HL-60/S4 (cell line): ENCODE measurements at regions not wholly inside any gene's neighbourhood (a gene's known extent, or its start where the extent isn't known, plus 50 kb on each side); places are given as distances from the start of the nearest gene placed in this dataset.
"Not testable (repeated sequence)": the region's sequence is repeated elsewhere in the genome, so short reads cannot be mapped to it uniquely, and the experiment has no call there.

Experiments
- in situ Hi-C: fragments of 300-500 bp; cut with MboI; formaldehyde crosslinking; loops from 2 replicates; pipeline ENCODE4 v1.14.3; 2022; ENCODE audit warnings: low sequenced_read_pairs

- in situ Hi-C loops: no loop called here
Measured at GRCh38 chr13:80083853-80084676, 256.9 kb downstream of the SPRY2 start.

GRCh38 chr13:80083081-80083852 is 257.7 kb downstream of the SPRY2 start:
- in situ Hi-C loops: no loop called here

GRCh38 chr13:80082396-80083080 is 258.4 kb downstream of the SPRY2 start:
- in situ Hi-C loops: no loop called here

- in situ Hi-C loops: no loop called here
Measured at GRCh38 chr13:80074811-80075210, 266.1 kb downstream of the SPRY2 start.

GRCh38 chr13:80074143-80074752 is 266.7 kb downstream of the SPRY2 start:
- in situ Hi-C loops: no loop called here

- in situ Hi-C loops: no loop called here
Measured at GRCh38 chr13:80072231-80072630, 268.7 kb downstream of the SPRY2 start.

- in situ Hi-C loops: no loop called here
Measured at GRCh38 chr13:80070024-80070703, 270.8 kb downstream of the SPRY2 start.

- in situ Hi-C loops: no loop called here
Measured at GRCh38 chr13:80069374-80069773, 271.6 kb downstream of the SPRY2 start.

GRCh38 chr13:80065996-80066395 is 274.9 kb downstream of the SPRY2 start:
- in situ Hi-C loops: no loop called here

GRCh38 chr13:80062416-80062815 is 278.5 kb downstream of the SPRY2 start:
- in situ Hi-C loops: not testable (repeated sequence)

GRCh38 chr13:80059789-80060188 is 281.1 kb downstream of the SPRY2 start:
- in situ Hi-C loops: no loop called here

- in situ Hi-C loops: no loop called here
Measured at GRCh38 chr13:80058626-80059025, 282.3 kb downstream of the SPRY2 start.

GRCh38 chr13:80055847-80056246 is 285.1 kb downstream of the SPRY2 start:
- in situ Hi-C loops: no loop called here

GRCh38 chr13:80054806-80055205 is 286.1 kb downstream of the SPRY2 start:
- in situ Hi-C loops: no loop called here

GRCh38 chr13:80052286-80052685 is 288.6 kb downstream of the SPRY2 start:
- in situ Hi-C loops: no loop called here

GRCh38 chr13:80050252-80050651 is 290.7 kb downstream of the SPRY2 start:
- in situ Hi-C loops: no loop called here

GRCh38 chr13:80048802-80049201 is 292.1 kb downstream of the SPRY2 start:
- in situ Hi-C loops: loop anchor here (25.0 kb wide), 1 partner anchor 288 kb away; the partner anchor contains the start of gene SPRY2

GRCh38 chr13:80048030-80048429 is 292.9 kb downstream of the SPRY2 start:
- in situ Hi-C loops: loop anchor here (25.0 kb wide), 1 partner anchor 289 kb away; the partner anchor contains the start of gene SPRY2

- in situ Hi-C loops: loop anchor here (25.0 kb wide), 1 partner anchor 290 kb away; the partner anchor contains the start of gene SPRY2
Measured at GRCh38 chr13:80047406-80047805, 293.5 kb downstream of the SPRY2 start.

- in situ Hi-C loops: loop anchor here (25.0 kb wide), 1 partner anchor 296 kb away; the partner anchor contains the start of gene SPRY2
Measured at GRCh38 chr13:80040981-80041317, 300.0 kb downstream of the SPRY2 start.
